HAP-1 (cell line): ENCODE measurements at regions not wholly inside any gene's neighbourhood (a gene's known extent, or its start where the extent isn't known, plus 50 kb on each side); places are given as distances from the start of the nearest gene placed in this dataset.
"Not testable (repeated sequence)": the region's sequence is repeated elsewhere in the genome, so short reads cannot be mapped to it uniquely, and the experiment has no call there.

Source experiments
- DNase-seq, 2 experiments: peaks; one replicate each; pipeline ENCODE4 v3.0.0-alpha.2; 2016 to 2020; ENCODE audit warnings: low spot score in 2 of 2
- H3K27me3 ChIP-seq: fragments of 250-450 bp; sonication (Bioruptor Pico); 2 replicates; pipeline ENCODE4 v1.5.1; 2020; ENCODE audit warnings: low read depth, mild to moderate bottlenecking, moderate library complexity
- H3K36me3 ChIP-seq: fragments of 250-450 bp; sonication (Bioruptor Pico); replicated peaks from 2 replicates; pipeline ENCODE4 v1.5.1; 2020; ENCODE audit warnings: mild to moderate bottlenecking
- H3K4me1 ChIP-seq: fragments of 250-450 bp; sonication (Bioruptor Pico); 2 replicates; pipeline ENCODE4 v1.5.1; 2020; ENCODE audit warnings: mild to moderate bottlenecking
- H3K4me3 ChIP-seq: fragments of 250-450 bp; sonication (Bioruptor Pico); 2 replicates; pipeline ENCODE4 v1.5.1; 2020; ENCODE audit warnings: mild to moderate bottlenecking, moderate library complexity
- H3K9me3 ChIP-seq: fragments of 250-450 bp; sonication (Bioruptor Pico); 2 replicates; pipeline ENCODE4 v1.5.1; 2020; ENCODE audit warnings: mild to moderate bottlenecking, moderate library complexity
- in situ Hi-C: fragments of 300-500 bp; cut with MboI; formaldehyde crosslinking; loops from 3 replicates; pipeline ENCODE4 v1.14.3; 2020; ENCODE audit warnings: low sequenced_read_pairs, inconsistent platforms, mixed read lengths

GRCh38 chr2:192628017-192628416 lies 433.3 kb upstream of the TMEFF2 start:
- H3K36me3 ChIP-seq = no peaks in the 10 kb centered on the region
- no peaks in the 10 kb centered on the region for H3K9me3 ChIP-seq
- H3K27me3 ChIP-seq = no peaks in the 10 kb centered on the region
- H3K4me3 ChIP-seq = no peak overlapping the region
- no peak for DNase-seq
- in situ Hi-C loops = no loop called here
- no peaks in the 10 kb centered on the region for H3K4me1 ChIP-seq

- Histone ChIP-seq H3K9me3 (no peaks in the 10 kb centered on the region), H3K27me3 (no peaks in the 10 kb centered on the region), H3K36me3 (no peaks in the 10 kb centered on the region), H3K4me1 (no peaks in the 10 kb centered on the region), H3K4me3 (no peak overlapping the region)
- DNase-seq = no peak
- in situ Hi-C loops = no loop called here
Observed at GRCh38 chr2:192615105-192615504, 420.4 kb upstream of the TMEFF2 start.

- H3K9me3 ChIP-seq = no peaks in the 10 kb centered on the region
- H3K4me3 ChIP-seq = no peak overlapping the region
- in situ Hi-C loops = no loop called here
- no peak for DNase-seq
- H3K4me1 ChIP-seq = no peaks in the 10 kb centered on the region
- H3K27me3 ChIP-seq = no peaks in the 10 kb centered on the region
- no peaks in the 10 kb centered on the region for H3K36me3 ChIP-seq
Observed at GRCh38 chr2:192604295-192604694, 409.6 kb upstream of the TMEFF2 start.

- in situ Hi-C loops, H3K4me1 ChIP-seq, H3K27me3 ChIP-seq, DNase-seq, H3K9me3 ChIP-seq, H3K4me3 ChIP-seq, H3K36me3 ChIP-seq: not testable (repeated sequence)
Observed at GRCh38 chr2:192598649-192599048, 403.9 kb upstream of the TMEFF2 start.

GRCh38 chr2:192593561-192593960 lies 398.8 kb upstream of the TMEFF2 start:
- in situ Hi-C loops = no loop called here
- Histone ChIP-seq H3K4me1 (no peaks in the 10 kb centered on the region), H3K27me3 (no peaks in the 10 kb centered on the region)

GRCh38 chr2:192591617-192592016 lies 396.9 kb upstream of the TMEFF2 start:
- in situ Hi-C loops = no loop called here
- no peaks in the 10 kb centered on the region for H3K4me1 ChIP-seq
- H3K9me3 ChIP-seq = no peaks in the 10 kb centered on the region
- H3K36me3 ChIP-seq = no peaks in the 10 kb centered on the region
- no peaks in the 10 kb centered on the region for H3K27me3 ChIP-seq
- no peak for DNase-seq
- no peak overlapping the region for H3K4me3 ChIP-seq

More at GRCh38 chr2:192593561-192593960, 398.8 kb upstream of the TMEFF2 start:
- H3K4me3 ChIP-seq = no peak overlapping the region
- DNase-seq = no peak
- H3K9me3 ChIP-seq = no peaks in the 10 kb centered on the region
- H3K36me3 ChIP-seq = no peaks in the 10 kb centered on the region

- H3K4me3 ChIP-seq = no peak overlapping the region
- no peaks in the 10 kb centered on the region for H3K36me3 ChIP-seq
- peak in 1 of 2 experiments; percentile 62 for DNase-seq
- H3K27me3 ChIP-seq = no peaks in the 10 kb centered on the region
- no peaks in the 10 kb centered on the region for H3K9me3 ChIP-seq
- in situ Hi-C loops = no loop called here
- H3K4me1 ChIP-seq = peaks cover 3% of the 10 kb centered on the region
Observed at GRCh38 chr2:192585418-192585817, 390.7 kb upstream of the TMEFF2 start.

- no peaks in the 10 kb centered on the region for H3K36me3 ChIP-seq
- peak in 1 of 2 experiments; percentile 4 for DNase-seq
- H3K4me3 ChIP-seq = no peak overlapping the region
- no peaks in the 10 kb centered on the region for H3K27me3 ChIP-seq
- no peaks in the 10 kb centered on the region for H3K9me3 ChIP-seq
- H3K4me1 ChIP-seq = peaks cover 3% of the 10 kb centered on the region
- in situ Hi-C loops = no loop called here
Observed at GRCh38 chr2:192584976-192585375, 390.2 kb upstream of the TMEFF2 start.

- H3K9me3 ChIP-seq = no peaks in the 10 kb centered on the region
- H3K36me3 ChIP-seq = no peaks in the 10 kb centered on the region
- in situ Hi-C loops = no loop called here
- H3K4me1 ChIP-seq = peaks cover 3% of the 10 kb centered on the region
- H3K4me3 ChIP-seq = no peak overlapping the region
- DNase-seq = no peak
- no peaks in the 10 kb centered on the region for H3K27me3 ChIP-seq
Observed at GRCh38 chr2:192579965-192580700, 385.4 kb upstream of the TMEFF2 start.

GRCh38 chr2:192578780-192579179 lies 384.0 kb upstream of the TMEFF2 start:
- Histone ChIP-seq H3K36me3 (no peaks in the 10 kb centered on the region), H3K27me3 (no peaks in the 10 kb centered on the region), H3K4me1 (no peaks in the 10 kb centered on the region), H3K9me3 (no peaks in the 10 kb centered on the region), H3K4me3 (no peak overlapping the region)
- in situ Hi-C loops = no loop called here
- DNase-seq = no peak

GRCh38 chr2:192577706-192578105 lies 383.0 kb upstream of the TMEFF2 start:
- Histone ChIP-seq H3K9me3 (no peaks in the 10 kb centered on the region), H3K4me1 (no peaks in the 10 kb centered on the region), H3K4me3 (no peak overlapping the region), H3K36me3 (no peaks in the 10 kb centered on the region), H3K27me3 (no peaks in the 10 kb centered on the region)
- no peak for DNase-seq
- in situ Hi-C loops = no loop called here

GRCh38 chr2:192574552-192574951 lies 379.8 kb upstream of the TMEFF2 start:
- Histone ChIP-seq H3K27me3 (no peaks in the 10 kb centered on the region), H3K9me3 (no peaks in the 10 kb centered on the region), H3K4me3 (no peak overlapping the region), H3K4me1 (no peaks in the 10 kb centered on the region), H3K36me3 (no peaks in the 10 kb centered on the region)
- DNase-seq = no peak
- in situ Hi-C loops = no loop called here

GRCh38 chr2:192571636-192572035 lies 376.9 kb upstream of the TMEFF2 start:
- no peaks in the 10 kb centered on the region for H3K27me3 ChIP-seq
- no peaks in the 10 kb centered on the region for H3K4me1 ChIP-seq
- no peak for DNase-seq
- H3K9me3 ChIP-seq = no peaks in the 10 kb centered on the region
- in situ Hi-C loops = no loop called here
- H3K36me3 ChIP-seq = no peaks in the 10 kb centered on the region
- no peak overlapping the region for H3K4me3 ChIP-seq

- in situ Hi-C loops = no loop called here
- Histone ChIP-seq H3K4me1 (no peaks in the 10 kb centered on the region), H3K27me3 (no peaks in the 10 kb centered on the region), H3K9me3 (no peaks in the 10 kb centered on the region), H3K36me3 (no peaks in the 10 kb centered on the region), H3K4me3 (no peak overlapping the region)
- no peak for DNase-seq
Observed at GRCh38 chr2:192570788-192571187, 376.1 kb upstream of the TMEFF2 start.

GRCh38 chr2:192566863-192567262 lies 372.1 kb upstream of the TMEFF2 start:
- in situ Hi-C loops = no loop called here
- no peak overlapping the region for H3K4me3 ChIP-seq
- DNase-seq = no peak

More at GRCh38 chr2:192566863-192567262, 372.1 kb upstream of the TMEFF2 start:
- H3K9me3 ChIP-seq = no peaks in the 10 kb centered on the region
- H3K27me3 ChIP-seq = no peaks in the 10 kb centered on the region
- H3K4me1 ChIP-seq = no peaks in the 10 kb centered on the region; the same call in 1 of the 2 replicates
- H3K36me3 ChIP-seq = no peaks in the 10 kb centered on the region
